PFSK-1 (cell line): ENCODE measurements at regions not wholly inside any gene's neighbourhood (a gene's known extent, or its start where the extent isn't known, plus 50 kb on each side); places are given as distances from the start of the nearest gene placed in this dataset.

ENCODE experiments used
- FOXP2 ChIP-seq: optimal IDR thresholded peaks from 2 replicates; pipeline ENCODE3; 2011; ENCODE audit warnings: borderline replicate concordance, control low read depth, inconsistent platforms; ENCODE audit not compliant: insufficient read depth; ENCODE audit errors: extremely low read length, extremely low read depth
- POLR2AphosphoS5 ChIP-seq: IDR thresholded peaks from 2 replicates; pipeline ENCODE4 v1.6.1; 2012; ENCODE audit warnings: low read depth, mild to moderate bottlenecking, control low read depth, low read length, moderate library complexity
- SIN3A ChIP-seq: IDR thresholded peaks from 2 replicates; pipeline ENCODE4 v1.6.1; 2012; ENCODE audit warnings: mild to moderate bottlenecking, low read length, moderate library complexity, borderline replicate concordance; ENCODE audit not compliant: insufficient read depth
- TAF1 ChIP-seq: IDR thresholded peaks from 2 replicates; pipeline ENCODE4 v1.6.1; 2012; ENCODE audit warnings: low read length, control low read depth, borderline replicate concordance; ENCODE audit not compliant: insufficient read depth
- TF ChIP-seq, protein P1 (sequence below), 2 experiments: IDR thresholded peaks; 2 replicates each; pipeline versions ENCODE4 v1.6.1 to v1.8.0; 2011 to 2012; ENCODE audit warnings: low read depth in 2 of 2, low read length in 2 of 2, control low read depth in 1 of 2, inconsistent platforms in 1 of 2, mild to moderate bottlenecking in 1 of 2, moderate library complexity in 1 of 2; ENCODE audit not compliant: insufficient read depth in 1 of 2

DNA sequence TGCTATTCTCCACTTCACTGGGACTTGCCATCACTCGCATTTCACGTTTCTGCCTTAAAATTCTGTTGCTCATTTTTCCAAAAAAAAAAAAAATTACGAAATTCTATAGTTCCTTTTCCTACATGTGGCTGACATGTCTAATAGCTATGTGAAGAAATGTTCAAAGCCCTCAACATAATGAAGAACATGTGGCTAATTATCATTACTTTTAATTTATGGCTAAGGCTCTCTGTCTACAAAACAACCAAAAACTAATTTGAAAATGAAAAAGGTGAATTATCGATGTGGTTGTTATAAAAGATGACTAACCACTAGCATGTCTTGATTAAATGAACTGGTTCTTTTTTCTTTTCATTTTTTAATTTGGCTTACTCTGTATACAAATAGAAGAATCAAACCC lies 940.0 kb downstream of the EFNB2 start:
- TF ChIP-seq POLR2AphosphoS5 (no peak), SIN3A (no peak), FOXP2 (no peak), TAF1 (no peak)
- TF ChIP-seq, protein P1, sequence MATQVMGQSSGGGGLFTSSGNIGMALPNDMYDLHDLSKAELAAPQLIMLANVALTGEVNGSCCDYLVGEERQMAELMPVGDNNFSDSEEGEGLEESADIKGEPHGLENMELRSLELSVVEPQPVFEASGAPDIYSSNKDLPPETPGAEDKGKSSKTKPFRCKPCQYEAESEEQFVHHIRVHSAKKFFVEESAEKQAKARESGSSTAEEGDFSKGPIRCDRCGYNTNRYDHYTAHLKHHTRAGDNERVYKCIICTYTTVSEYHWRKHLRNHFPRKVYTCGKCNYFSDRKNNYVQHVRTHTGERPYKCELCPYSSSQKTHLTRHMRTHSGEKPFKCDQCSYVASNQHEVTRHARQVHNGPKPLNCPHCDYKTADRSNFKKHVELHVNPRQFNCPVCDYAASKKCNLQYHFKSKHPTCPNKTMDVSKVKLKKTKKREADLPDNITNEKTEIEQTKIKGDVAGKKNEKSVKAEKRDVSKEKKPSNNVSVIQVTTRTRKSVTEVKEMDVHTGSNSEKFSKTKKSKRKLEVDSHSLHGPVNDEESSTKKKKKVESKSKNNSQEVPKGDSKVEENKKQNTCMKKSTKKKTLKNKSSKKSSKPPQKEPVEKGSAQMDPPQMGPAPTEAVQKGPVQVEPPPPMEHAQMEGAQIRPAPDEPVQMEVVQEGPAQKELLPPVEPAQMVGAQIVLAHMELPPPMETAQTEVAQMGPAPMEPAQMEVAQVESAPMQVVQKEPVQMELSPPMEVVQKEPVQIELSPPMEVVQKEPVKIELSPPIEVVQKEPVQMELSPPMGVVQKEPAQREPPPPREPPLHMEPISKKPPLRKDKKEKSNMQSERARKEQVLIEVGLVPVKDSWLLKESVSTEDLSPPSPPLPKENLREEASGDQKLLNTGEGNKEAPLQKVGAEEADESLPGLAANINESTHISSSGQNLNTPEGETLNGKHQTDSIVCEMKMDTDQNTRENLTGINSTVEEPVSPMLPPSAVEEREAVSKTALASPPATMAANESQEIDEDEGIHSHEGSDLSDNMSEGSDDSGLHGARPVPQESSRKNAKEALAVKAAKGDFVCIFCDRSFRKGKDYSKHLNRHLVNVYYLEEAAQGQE (IDR thresholded peaks at IDR 0.05; ENCODE audit: insufficient read depth in 1 of 2, low read depth in 2 of 2, low read length in 2 of 2): no peak

DNA sequence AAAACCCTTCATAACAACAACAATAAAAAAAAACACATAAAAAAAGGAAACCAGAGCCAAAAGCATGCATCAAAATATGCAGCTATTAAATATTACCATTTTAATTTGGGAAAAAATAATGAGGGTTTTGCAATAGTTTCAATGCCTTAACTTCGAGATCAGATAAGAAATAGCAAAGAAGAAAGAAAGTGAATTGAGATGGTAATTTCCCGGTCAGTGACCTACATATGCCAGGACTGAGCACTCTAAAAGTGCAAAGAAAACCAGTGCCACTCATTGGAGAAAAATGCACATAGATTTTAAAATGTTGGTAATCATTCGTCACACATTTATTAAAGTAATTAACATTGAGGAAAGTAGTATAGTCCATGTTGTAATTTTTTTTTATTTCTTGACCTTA lies 944.2 kb downstream of the EFNB2 start:
- TF ChIP-seq, protein P1 (IDR thresholded peaks at IDR 0.05; ENCODE audit: insufficient read depth in 1 of 2, low read depth in 2 of 2, low read length in 2 of 2): no peak
- no peak for TF ChIP-seq SIN3A

DNA sequence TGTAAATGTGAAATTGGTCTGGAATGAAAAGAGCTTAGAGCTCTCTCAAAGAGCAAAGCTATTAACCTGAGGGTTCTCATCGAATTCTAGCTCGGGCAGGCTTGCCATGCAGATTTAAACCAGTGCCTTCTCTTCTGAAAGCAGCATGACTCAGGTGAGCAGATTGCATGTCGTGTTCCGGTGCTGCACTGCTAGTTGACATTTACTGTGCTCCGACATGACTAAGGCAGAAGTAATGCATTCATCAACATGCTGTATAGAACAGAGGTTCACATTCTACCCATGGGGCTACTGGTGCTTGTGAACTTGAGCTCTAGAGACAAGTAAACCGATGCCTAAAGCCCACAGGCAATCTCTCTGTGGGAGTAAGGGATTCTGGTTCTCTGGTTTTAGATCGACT lies 947.7 kb downstream of the EFNB2 start:
- TF ChIP-seq FOXP2 (no peak), TAF1 (no peak), POLR2AphosphoS5 (no peak), SIN3A (no peak)
- TF ChIP-seq, protein P1 (IDR thresholded peaks at IDR 0.05; ENCODE audit: insufficient read depth in 1 of 2, low read depth in 2 of 2, low read length in 2 of 2): no peak

DNA sequence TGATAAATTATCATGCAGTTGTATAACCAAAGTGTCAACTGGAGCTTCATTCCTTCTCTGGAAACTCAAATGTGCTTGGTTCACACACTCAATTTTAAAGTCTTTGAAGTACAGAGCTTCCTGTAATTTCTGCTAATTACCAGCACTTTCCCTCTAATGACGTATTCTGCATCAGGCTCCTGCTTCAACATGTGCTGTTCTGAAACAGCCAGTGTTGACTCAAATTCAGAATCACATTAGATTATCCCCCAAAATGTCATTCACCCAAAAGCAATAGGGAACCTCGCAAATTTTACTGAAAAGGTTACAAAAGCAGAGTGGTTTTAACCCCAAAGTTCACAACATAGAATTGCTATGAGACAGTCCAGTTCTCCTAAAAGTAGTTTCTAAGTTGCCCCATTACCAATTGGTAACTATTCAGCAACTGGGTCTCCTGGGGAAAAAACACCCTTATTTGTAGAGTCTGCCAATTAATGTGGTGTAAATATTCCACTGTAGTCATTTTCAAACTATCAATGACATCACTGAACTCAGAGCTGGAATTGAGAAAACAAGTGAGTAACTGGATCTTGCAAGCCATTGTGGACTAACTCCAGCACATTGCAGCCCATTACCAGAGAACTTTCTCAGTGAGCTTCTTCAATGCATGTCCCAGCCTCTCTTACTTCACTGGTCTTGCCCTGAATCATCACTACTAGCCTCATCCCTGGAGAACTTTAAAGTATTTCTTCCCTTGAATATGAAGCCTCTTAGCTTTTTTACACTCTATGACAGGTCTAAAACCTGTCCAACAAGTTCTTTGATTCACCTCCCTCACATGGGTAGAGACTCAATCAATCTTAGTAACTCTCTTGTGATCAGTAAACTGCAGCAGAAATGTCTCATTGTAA lies 955.4 kb downstream of the EFNB2 start:
- TF ChIP-seq, protein P1 (IDR thresholded peaks at IDR 0.05; ENCODE audit: insufficient read depth in 1 of 2, low read depth in 2 of 2, low read length in 2 of 2): no peak
- TF ChIP-seq TAF1 (no peak), FOXP2 (no peak), POLR2AphosphoS5 (no peak), SIN3A (no peak)
